ENCODE measurements at regions not wholly inside any gene's neighbourhood (a gene's known extent, or its start where the extent isn't known, plus 50 kb on each side); places are given as distances from the start of the nearest gene placed in this dataset.

- TF ChIP-seq POLR2A (IDR thresholded peaks at IDR 0.05) (no peak), CTCF (IDR thresholded peaks at IDR 0.05) (no peak), POLR2AphosphoS5 (IDR thresholded peaks at IDR 0.05) (no peak)
Observed at GRCh38 chr9:106801816-106802215, 61.1 kb upstream of the ZNF462 start.
